ENCODE measurements at regions not wholly inside any gene's neighbourhood (a gene's known extent, or its start where the extent isn't known, plus 50 kb on each side); places are given as distances from the start of the nearest gene placed in this dataset.

GRCh38 chr16:52812678-52813556 lies 239.8 kb downstream of the CHD9NB start:
- in situ Hi-C loops (cut with MboI; ENCODE audit: low sequenced_read_pairs), result no loop called here
- Histone ChIP-seq H3K4me1 (peaks cover 5% of the 10 kb centered on the region; the same call in 1 of the 2 replicates), H3K4me3 (no peak overlapping the region), H3K27me3 (ENCODE audit: low read depth) (no peaks in the 10 kb centered on the region), H3K36me3 (replicated peaks) (no peaks in the 10 kb centered on the region), H3K9me3 (no peaks in the 10 kb centered on the region)
- peak in 1 of 2 experiments; percentile 43 for DNase-seq (ENCODE audit: low spot score in 2 of 2)

DNA sequence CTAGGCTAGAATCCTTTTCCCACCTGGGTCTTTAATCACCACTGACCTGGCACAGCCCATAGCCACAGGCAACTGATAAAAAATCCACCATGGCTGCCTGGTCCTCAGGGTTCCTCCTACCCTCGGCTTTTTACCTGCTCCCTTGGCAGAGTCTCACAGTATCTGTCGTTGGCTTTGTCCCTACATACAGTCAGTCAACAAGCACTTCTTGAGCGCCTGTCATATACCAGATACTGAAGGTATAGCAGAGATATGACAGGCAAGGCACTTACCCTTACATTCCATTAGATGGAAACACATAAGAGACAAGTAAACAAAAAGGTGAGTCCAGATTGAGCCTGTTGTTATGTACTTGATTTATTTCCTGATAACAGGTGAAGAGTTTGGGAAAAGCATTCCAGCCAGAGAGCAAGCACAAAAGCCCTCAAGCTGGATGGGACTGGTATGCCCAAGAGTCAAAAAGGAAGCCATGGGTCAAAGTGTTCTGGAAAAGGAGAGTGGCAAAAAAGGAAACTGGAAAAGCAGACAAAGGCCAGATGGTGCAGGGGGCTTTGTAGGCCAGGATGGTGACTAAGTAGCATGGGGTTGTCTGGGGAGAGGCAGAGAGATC lies 247.0 kb downstream of the CHD9NB start:
- Histone ChIP-seq H3K4me3 (no peak overlapping the region), H3K36me3 (replicated peaks) (no peaks in the 10 kb centered on the region), H3K27me3 (ENCODE audit: low read depth) (no peaks in the 10 kb centered on the region), H3K4me1 (peaks cover 8% of the 10 kb centered on the region), H3K9me3 (peaks cover 3% of the 10 kb centered on the region; the same call in 1 of the 2 replicates)
- in situ Hi-C loops (cut with MboI; ENCODE audit: low sequenced_read_pairs), result no loop called here
- no peak for DNase-seq (ENCODE audit: low spot score in 2 of 2)

GRCh38 chr16:52800432-52800831 lies 252.3 kb downstream of the CHD9NB start:
- Histone ChIP-seq H3K4me1 (peaks cover 21% of the 10 kb centered on the region), H3K36me3 (replicated peaks) (no peaks in the 10 kb centered on the region), H3K4me3 (no peak overlapping the region), H3K27me3 (ENCODE audit: low read depth) (no peaks in the 10 kb centered on the region), H3K9me3 (peaks cover 3% of the 10 kb centered on the region; the same call in 1 of the 2 replicates)
- in situ Hi-C loops (cut with MboI; ENCODE audit: low sequenced_read_pairs), result no loop called here
- DNase-seq (ENCODE audit: low spot score in 2 of 2), result no peak

DNA sequence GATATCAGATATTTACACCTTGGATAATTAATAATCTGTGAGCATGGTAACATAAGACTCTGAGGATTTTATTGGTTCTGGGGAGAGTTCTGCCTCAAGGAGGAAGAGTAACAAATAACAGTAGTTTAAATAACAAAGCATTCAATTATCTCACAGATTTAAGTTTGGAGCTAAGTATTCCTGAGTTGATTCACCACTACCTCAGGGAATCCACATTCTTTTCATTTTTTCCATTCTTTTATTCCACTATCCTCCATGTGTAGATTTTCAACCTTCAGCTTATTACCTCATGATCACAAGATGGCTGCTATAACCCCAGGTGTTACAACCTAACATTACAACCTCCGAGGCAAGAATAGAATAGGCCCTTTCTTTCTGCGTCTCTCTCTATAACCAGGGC lies 252.2 kb upstream of the TOX3 start:
- no peak overlapping the region for H3K4me3 ChIP-seq
- no peaks in the 10 kb centered on the region for H3K9me3 ChIP-seq
- peak in 1 of 2 experiments; percentile 60 for DNase-seq (ENCODE audit: low spot score in 2 of 2)
- no peaks in the 10 kb centered on the region for H3K36me3 ChIP-seq (replicated peaks)
- in situ Hi-C loops (cut with MboI; ENCODE audit: low sequenced_read_pairs), result no loop called here
- peaks cover 21% of the 10 kb centered on the region for H3K4me1 ChIP-seq
- no peaks in the 10 kb centered on the region for H3K27me3 ChIP-seq (ENCODE audit: low read depth)

DNA sequence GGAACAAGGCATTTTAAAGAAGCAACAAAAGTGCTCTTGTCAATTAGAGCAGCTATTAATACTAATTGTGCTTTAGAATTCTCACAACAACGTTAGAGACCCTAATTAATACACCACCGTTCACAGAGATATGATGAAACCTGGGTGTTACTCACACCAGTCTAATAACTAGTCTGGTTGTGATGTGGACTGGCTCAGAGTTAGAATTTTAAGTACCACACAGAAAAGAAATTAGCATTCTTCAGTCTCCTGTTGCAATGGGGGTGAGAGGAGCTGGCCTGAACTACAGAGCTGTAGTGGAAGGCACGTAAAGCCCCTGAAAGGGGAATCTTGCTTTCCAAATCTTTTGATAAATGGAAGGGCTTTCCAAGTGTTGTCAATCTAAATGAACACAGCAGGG lies 240.8 kb upstream of the TOX3 start:
- peaks cover 9% of the 10 kb centered on the region for H3K4me1 ChIP-seq
- H3K27me3 ChIP-seq (ENCODE audit: low read depth), result no peaks in the 10 kb centered on the region
- DNase-seq (ENCODE audit: low spot score in 2 of 2), result no peak
- H3K9me3 ChIP-seq, result no peaks in the 10 kb centered on the region
- in situ Hi-C loops (cut with MboI; ENCODE audit: low sequenced_read_pairs), result no loop called here
- H3K36me3 ChIP-seq (replicated peaks), result no peaks in the 10 kb centered on the region
- no peak overlapping the region for H3K4me3 ChIP-seq

DNA sequence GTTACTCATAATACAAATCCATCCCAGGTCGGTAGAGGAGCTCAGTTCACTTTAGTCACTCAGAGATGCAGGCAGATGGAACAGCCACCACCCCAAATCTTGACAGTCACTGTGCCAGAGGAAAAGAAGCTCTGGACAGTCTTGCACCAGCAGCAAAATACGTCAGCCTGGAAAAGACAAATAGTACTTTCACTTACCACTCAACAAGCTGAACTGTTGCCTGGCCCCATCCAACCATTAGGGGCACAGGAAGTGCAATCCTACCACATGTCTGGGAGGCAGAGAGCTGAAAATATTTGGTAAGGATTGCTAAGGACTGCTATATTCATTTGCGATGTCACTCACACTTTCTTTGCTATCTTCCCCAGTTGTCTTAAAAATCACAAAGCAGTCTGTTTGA lies 239.1 kb upstream of the TOX3 start:
- no peaks in the 10 kb centered on the region for H3K27me3 ChIP-seq (ENCODE audit: low read depth)
- H3K4me1 ChIP-seq, result peaks cover 9% of the 10 kb centered on the region
- no peak overlapping the region for H3K4me3 ChIP-seq
- no peak for DNase-seq (ENCODE audit: low spot score in 2 of 2)
- in situ Hi-C loops (cut with MboI; ENCODE audit: low sequenced_read_pairs), result no loop called here
- H3K36me3 ChIP-seq (replicated peaks), result no peaks in the 10 kb centered on the region
- H3K9me3 ChIP-seq, result no peaks in the 10 kb centered on the region

GRCh38 chr16:52785653-52786052 lies 238.7 kb upstream of the TOX3 start:
- H3K9me3 ChIP-seq, result no peaks in the 10 kb centered on the region
- H3K36me3 ChIP-seq (replicated peaks), result no peaks in the 10 kb centered on the region
- peaks cover 9% of the 10 kb centered on the region for H3K4me1 ChIP-seq
- no peak for DNase-seq (ENCODE audit: low spot score in 2 of 2)
- no peaks in the 10 kb centered on the region for H3K27me3 ChIP-seq (ENCODE audit: low read depth)
- in situ Hi-C loops (cut with MboI; ENCODE audit: low sequenced_read_pairs), result no loop called here
- H3K4me3 ChIP-seq, result no peak overlapping the region

DNA sequence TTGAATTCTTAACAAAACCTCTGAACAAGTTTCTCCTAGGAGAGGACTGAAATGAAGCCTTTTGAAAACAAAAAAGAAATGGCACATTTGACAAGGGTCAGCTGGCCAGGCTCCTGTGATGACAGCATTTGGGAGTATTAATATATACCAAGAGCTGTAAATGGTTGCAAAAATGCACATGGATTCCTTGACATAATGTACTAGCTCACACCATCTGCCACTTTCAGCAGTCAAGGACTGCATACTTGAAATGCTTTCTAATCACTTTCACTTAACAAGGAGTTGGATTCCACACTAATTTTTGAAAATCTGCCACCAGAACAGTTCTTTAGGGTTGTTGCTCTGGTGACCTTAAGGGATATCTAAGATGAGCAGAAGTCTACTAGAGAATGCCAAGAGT lies 236.7 kb upstream of the TOX3 start:
- Histone ChIP-seq H3K27me3 (ENCODE audit: low read depth) (no peaks in the 10 kb centered on the region), H3K9me3 (no peaks in the 10 kb centered on the region), H3K36me3 (replicated peaks) (no peaks in the 10 kb centered on the region), H3K4me1 (peaks cover 9% of the 10 kb centered on the region), H3K4me3 (no peak overlapping the region)
- no peak for DNase-seq (ENCODE audit: low spot score in 2 of 2)
- in situ Hi-C loops (cut with MboI; ENCODE audit: low sequenced_read_pairs), result no loop called here

DNA sequence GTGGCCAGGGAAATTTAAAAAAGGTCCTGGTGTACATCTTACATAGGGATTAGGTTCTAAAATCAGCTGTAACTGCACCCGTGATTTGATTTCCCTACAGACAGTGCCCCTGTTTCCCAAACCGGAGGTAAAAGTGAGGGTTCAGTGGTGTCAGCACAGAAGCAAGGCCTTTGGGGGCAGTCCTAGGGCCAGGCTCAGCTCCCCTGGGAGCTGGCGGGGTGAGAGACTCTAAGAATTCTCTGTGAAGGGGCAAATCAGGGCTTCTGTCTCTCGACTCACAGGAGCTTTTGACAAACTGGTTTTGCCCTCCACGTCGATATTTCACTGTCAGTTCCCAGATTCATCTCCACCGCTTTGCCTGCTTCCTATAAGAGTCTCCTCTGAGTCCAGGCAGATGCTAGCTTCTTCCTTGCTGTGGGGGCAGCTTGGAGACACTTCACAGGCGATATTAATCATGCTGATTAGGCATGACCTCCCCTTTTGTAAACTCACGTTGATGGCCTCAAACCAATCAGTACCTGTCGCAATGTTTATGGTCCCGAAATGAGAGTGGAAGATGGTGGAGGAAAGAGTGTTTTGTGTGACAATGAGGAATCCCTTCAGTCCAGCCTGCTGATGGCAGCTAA lies 234.2 kb upstream of the TOX3 start:
- no peaks in the 10 kb centered on the region for H3K9me3 ChIP-seq
- no peak overlapping the region for H3K4me3 ChIP-seq
- in situ Hi-C loops (cut with MboI; ENCODE audit: low sequenced_read_pairs), result no loop called here
- H3K4me1 ChIP-seq, result no peaks in the 10 kb centered on the region
- H3K27me3 ChIP-seq (ENCODE audit: low read depth), result no peaks in the 10 kb centered on the region
- DNase-seq (ENCODE audit: low spot score in 2 of 2), result no peak
- no peaks in the 10 kb centered on the region for H3K36me3 ChIP-seq (replicated peaks)

DNA sequence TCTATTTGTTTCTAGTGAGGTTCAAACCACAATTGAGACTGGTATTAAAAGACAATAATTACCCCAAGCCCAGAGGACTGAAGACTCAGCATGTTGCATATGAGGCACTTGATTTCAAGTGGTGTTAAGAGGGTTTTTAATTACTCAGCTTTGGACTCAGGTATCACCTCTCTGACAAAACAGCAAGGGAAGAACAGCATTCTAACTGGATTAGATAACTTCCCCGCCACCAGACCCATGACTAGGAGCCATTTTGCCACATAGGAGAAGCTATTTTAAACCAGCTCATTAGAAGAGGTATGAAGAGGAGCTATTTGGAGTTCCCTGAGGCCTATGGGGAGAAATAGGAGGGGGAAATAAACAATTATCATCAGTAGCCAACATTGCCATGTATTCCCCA lies 226.1 kb upstream of the TOX3 start:
- Histone ChIP-seq H3K27me3 (ENCODE audit: low read depth) (no peaks in the 10 kb centered on the region), H3K4me1 (no peaks in the 10 kb centered on the region), H3K9me3 (no peaks in the 10 kb centered on the region), H3K36me3 (replicated peaks) (no peaks in the 10 kb centered on the region), H3K4me3 (no peak overlapping the region)
- DNase-seq (ENCODE audit: low spot score in 2 of 2), result no peak
- in situ Hi-C loops (cut with MboI; ENCODE audit: low sequenced_read_pairs), result no loop called here

DNA sequence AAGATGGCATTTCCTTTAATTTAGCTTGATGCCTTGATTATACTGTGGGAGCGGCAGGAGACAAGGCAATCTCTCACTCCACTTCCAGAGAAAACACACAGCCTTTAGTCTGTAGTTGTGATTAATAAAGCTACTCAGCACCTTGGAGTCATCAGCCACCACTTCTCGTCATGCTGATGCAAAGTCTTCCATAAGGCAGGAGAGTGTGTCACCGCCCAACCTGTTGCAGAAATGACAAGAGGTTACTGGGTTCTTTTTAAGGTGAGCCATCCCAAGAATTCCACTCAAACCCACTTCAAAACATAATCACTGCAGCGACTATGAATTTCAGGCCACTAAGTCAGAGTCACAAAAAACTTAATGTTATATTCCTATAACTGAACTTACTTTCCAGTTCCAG lies 223.9 kb upstream of the TOX3 start:
- DNase-seq (ENCODE audit: low spot score in 2 of 2), result no peak
- in situ Hi-C loops (cut with MboI; ENCODE audit: low sequenced_read_pairs), result no loop called here

DNA sequence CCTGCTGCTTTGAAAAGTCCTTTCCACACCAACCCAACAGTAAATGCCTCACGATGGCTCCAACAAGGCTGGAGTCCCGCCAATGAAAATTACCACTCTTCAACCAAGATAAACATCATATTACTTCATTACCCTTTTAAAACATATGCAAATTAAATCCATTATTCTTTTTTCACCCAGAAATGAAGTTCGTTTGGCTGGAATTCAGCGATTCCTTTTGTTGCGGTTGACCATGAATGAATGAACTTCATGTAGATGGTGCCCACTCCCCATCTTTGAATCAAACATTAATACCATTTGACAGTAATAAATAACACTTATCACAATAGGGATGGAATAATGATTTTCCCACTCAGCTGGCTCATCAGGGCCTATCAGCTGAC lies 211.5 kb upstream of the TOX3 start:
- H3K36me3 ChIP-seq (replicated peaks), result no peaks in the 10 kb centered on the region
- in situ Hi-C loops (cut with MboI; ENCODE audit: low sequenced_read_pairs), result no loop called here
- no peak overlapping the region for H3K4me3 ChIP-seq
- DNase-seq (ENCODE audit: low spot score in 2 of 2), result peak; percentile 38 to 50
- H3K27me3 ChIP-seq (ENCODE audit: low read depth), result no peaks in the 10 kb centered on the region
- H3K9me3 ChIP-seq, result no peaks in the 10 kb centered on the region
- peaks cover 17% of the 10 kb centered on the region for H3K4me1 ChIP-seq

More for the DNA sequence above, 223.9 kb upstream of the TOX3 start:
- H3K4me3 ChIP-seq, result no peak overlapping the region
- no peaks in the 10 kb centered on the region for H3K36me3 ChIP-seq (replicated peaks)
- H3K9me3 ChIP-seq, result no peaks in the 10 kb centered on the region
- no peaks in the 10 kb centered on the region for H3K4me1 ChIP-seq
- H3K27me3 ChIP-seq (ENCODE audit: low read depth), result no peaks in the 10 kb centered on the region

DNA sequence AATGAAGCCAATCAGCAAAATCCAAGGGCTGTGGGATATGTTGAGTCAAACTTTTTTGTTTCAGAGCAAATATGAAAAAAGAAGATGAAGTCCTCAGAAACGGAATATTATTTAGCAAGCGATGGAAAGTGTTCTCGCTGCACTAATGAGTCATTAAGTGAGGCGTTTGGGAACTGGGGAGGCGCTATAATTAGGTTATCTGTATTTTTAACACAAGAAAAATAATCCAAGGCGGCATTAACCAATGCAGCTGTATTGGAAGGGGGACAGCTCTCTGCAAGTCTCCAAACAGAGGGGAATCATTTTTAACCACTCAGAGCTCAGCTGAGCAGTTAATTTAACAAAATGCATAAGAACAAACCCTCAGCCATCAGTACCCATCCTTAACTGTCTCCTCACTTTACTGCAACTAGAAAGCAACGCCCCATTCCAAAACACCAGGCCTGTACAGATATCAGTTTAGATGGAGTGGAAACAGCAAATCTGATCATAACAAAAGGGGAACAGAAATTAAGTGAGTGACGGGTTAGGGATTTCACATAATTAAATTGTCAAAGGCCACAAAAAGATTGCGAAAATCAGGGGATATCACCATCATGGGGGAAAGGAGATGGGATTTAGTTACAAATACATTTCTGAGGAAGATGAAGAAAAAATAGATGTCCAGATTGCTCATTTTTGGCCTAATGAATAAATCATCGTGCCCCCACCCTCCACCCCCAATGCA lies 211.0 kb upstream of the TOX3 start:
- H3K4me1 ChIP-seq, result peaks cover 17% of the 10 kb centered on the region
- H3K4me3 ChIP-seq, result no peak overlapping the region
- DNase-seq (ENCODE audit: low spot score in 2 of 2), result no peak
- no peaks in the 10 kb centered on the region for H3K27me3 ChIP-seq (ENCODE audit: low read depth)
- in situ Hi-C loops (cut with MboI; ENCODE audit: low sequenced_read_pairs), result no loop called here
- H3K9me3 ChIP-seq, result no peaks in the 10 kb centered on the region
- no peaks in the 10 kb centered on the region for H3K36me3 ChIP-seq (replicated peaks)
